Glomerular visceral epithelial cell (primary cell): ENCODE measurements at regions not wholly inside any gene's neighbourhood (a gene's known extent, or its start where the extent isn't known, plus 50 kb on each side); places are given as distances from the start of the nearest gene placed in this dataset.
"Not testable (repeated sequence)": the region's sequence is repeated elsewhere in the genome, so short reads cannot be mapped to it uniquely, and the experiment has no call there.

ENCODE experiments used
- DNase-seq: peaks from one replicate; pipeline ENCODE4 v3.0.0-alpha.2; 2016; ENCODE audit errors: extremely low spot score

DNA sequence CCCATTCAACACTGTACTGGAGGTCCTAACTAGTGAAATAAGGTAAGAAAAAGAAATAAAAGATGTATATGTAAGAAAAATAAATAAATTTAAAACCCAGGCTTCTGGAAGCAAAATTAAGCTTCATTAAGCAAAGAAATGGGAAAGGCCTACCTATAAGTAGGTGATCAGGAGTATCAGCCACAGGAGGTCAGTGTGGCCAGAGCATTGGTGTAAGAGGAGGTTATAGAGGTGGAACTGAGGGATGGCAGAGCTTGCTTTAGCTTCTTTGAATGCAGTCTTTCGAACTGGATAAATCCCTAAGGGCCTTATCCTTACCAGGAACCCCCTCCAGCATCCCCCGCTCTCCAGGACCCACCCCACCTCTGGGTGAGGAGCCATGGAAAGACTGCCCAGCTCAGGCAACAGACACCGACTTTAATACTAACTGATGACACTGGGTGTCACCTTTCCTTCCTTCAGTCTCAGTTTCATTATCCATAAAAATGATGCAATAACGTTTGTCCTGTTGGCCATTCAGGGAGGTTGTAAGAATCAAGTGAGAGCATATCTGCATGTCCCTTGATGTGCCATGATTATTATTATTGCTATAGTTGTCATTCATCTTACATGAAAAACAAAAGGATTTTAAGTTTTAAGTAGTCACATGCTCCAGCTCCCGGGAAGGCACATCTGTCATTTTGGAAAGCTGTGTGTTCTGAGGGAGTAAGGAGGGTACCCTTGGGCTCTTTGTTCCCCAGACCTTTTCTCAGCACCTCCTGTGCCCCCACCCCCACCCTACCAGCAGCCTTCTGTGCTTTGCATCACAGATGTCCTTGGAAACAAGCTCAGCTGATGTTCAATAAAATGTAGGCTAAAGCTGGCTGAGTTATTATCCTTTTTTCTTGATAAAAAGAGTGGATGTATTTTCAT is 50.8 kb upstream of the CTNNA1 start:
- DNase-seq, result no peak

- DNase-seq, result no peak
Observed at GRCh38 chr5:138701678-138702077, 51.5 kb upstream of the CTNNA1 start.

DNA sequence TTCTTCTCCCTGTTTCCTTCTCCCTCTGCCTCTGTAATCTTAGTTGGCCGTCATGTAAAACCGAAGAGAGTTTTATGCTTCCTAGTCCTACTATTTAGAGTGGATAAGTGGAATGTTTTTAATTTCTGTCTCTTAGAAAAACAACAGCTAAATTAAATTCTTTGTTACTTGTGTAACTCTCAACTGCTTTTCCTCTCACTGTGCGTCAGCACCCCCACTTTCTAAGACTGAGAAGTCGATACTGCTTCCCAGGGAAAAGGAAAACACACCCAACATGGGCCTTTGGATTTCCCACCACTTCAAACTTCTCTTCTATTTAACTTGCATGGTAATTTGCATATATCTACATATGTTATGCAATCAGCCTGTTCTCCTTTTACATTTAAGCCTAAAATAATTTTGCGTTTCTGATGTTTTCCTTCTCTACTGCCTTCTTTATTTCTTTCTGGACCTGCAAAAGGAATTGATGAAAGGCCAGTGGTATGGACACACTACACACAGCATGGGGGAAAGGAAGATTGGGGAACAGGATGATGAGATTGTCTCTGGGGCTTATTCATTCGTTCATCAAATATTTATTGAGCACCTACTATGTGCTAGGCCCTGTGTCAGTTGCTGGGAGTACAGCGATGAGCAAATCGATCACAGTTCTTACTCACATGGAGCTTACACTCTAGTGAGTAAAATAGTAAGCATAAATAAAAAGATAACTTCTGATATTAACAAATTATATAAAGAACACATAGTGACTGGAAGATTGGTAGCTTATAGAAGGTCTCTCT is 52.5 kb upstream of the CTNNA1 start:
- no peak for DNase-seq

GRCh38 chr5:138699482-138699881 is 53.7 kb upstream of the CTNNA1 start:
- DNase-seq, result no peak

- no peak for DNase-seq
Observed at GRCh38 chr5:138698713-138699112, 54.5 kb upstream of the CTNNA1 start.

- DNase-seq, result no peak
Observed at GRCh38 chr5:138697720-138698360, 55.4 kb upstream of the CTNNA1 start.

GRCh38 chr5:138696501-138696900 is 56.7 kb upstream of the CTNNA1 start:
- DNase-seq, result peak; percentile 92

DNA sequence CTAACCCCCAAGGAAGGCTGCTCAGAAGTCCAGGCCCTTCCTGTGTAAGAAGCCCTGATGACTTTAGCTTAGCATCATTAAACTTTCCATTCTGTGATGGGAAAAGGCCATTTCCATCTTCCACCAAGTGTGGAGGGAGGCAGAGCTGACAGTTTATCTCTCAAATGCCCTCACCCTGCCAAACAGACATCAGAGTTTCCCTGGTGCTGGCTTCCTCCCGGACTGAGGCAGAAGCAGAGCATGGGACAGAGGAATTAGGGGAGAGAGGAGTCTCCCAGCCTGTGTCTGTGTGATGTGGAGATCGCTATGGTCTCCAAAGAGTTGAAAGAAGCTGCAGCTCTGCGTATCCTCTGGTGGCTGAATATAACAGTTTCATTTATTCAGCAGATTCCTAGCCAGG is 57.4 kb upstream of the CTNNA1 start:
- DNase-seq, result no peak

GRCh38 chr5:138694146-138694545 is 59.1 kb upstream of the CTNNA1 start:
- no peak for DNase-seq

DNA sequence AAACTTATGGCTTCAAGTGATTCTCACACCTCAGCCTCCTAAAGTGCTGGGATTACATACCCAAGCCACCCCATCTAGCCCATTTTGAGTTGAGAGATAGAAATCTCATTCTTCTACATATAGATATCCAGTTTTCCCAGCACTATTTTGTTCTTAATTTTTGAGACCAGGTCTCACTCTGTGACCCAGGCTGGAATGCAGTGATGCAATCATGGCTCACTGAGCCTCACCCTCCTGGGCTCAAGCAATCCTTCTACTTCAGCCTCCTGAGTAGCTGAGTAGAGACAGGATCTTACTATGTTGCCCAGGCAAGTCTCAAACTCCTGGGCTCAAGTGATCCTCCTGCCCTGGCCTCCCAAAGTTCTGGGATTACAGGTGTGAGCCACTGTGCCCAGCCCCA is 60.9 kb upstream of the CTNNA1 start:
- no peak for DNase-seq

- DNase-seq, result peak; percentile 70
Observed at GRCh38 chr5:138686668-138687067, 66.6 kb upstream of the CTNNA1 start.

DNA sequence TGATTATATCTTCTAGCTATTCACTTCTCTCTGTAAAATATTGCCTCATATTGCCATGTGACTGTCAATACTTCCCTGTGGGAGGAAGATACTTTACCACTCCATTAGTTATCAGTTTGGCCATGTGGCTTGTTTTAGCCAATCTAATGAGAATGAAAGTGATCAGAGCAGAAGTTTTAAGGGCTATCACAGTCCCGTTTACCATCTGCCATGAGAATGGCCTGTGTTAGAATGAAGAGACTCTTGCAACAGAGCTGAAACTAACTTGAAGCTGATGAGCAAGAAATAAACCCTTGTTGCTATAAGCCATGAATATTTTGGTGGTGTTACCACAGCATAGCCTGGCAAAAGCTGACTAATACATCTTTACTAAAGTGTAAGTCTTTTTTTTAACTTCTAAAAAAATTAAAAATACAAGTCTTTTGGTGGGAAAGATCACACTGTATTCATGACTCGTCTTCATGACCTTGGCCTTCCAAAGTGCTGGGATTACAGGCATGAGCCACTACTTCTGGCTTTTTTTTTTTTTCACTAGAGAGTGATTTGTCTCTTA is 68.0 kb upstream of the CTNNA1 start:
- peak; percentile 33 for DNase-seq

DNA sequence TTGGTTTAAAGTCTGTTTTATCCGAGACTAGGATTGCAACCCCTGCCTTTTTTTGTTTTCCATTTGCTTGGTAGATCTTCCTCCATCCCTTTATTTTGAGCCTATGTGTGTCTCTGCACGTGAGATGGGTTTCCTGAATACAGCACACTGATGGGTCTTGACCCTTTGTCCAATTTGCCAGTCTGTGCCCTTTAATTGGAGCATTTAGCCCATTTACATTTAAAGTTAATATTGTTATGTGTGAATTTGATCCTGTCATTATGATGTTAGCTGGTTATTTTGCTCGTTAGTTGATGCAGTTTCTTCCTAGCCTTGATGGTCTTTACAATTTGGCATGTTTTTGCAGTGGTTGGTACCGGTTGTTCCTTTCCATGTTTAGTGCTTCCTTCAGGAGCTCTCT is 70.8 kb upstream of the CTNNA1 start:
- not testable (repeated sequence) for DNase-seq

DNA sequence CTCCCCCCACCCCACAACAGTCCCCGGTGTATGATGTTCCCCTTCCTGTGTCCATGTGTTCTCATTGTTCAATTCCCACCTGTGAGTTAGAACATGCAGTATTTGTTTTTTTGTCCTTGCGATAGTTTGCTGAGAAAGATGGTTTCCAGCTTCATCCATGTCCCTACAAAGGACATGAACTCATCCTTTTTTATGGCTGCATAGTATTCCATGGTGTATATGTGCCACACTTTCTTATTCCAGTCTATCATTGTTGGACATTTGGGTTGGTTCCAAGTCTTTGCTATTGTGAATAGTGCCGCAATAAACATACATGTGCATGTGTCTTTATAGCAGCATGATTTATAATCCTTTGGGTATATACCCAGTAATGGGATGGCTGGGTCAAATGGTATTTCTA is 74.4 kb upstream of the CTNNA1 start:
- DNase-seq, result not testable (repeated sequence)

DNA sequence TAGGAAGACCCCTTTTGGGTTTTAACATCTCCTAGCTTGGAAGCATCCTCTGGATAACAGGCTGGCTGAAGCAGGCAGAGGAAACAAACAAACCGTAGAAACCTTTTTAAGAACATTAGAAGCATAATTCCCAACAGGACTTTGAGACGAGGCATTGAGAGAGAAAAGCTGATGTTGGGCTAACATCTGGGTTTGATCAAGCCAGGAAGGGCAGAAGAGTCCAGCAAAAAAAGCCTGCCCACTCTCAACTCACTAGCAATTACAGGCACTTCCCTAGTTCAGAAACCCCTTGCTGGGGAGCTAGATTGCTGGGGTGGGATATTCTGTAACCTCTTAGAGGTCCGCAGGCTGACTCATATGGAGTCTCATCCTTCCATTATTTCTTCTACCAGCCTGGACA is 75.4 kb upstream of the CTNNA1 start:
- DNase-seq, result no peak

GRCh38 chr5:138676556-138677193 is 76.5 kb upstream of the CTNNA1 start:
- DNase-seq, result peak; percentile 45

- DNase-seq, result no peak
Observed at GRCh38 chr5:138676002-138676401, 77.2 kb upstream of the CTNNA1 start.

- DNase-seq, result peak; percentile 25
Observed at GRCh38 chr5:138668451-138669380, 84.5 kb upstream of the CTNNA1 start.

GRCh38 chr5:138667782-138668331 is 85.4 kb upstream of the CTNNA1 start:
- not testable (repeated sequence) for DNase-seq

- no peak for DNase-seq
Observed at GRCh38 chr5:138666226-138666742, 86.9 kb upstream of the CTNNA1 start.
